ENCODE measurements at regions not wholly inside any gene's neighbourhood (a gene's known extent, or its start where the extent isn't known, plus 50 kb on each side); places are given as distances from the start of the nearest gene placed in this dataset.

DNA sequence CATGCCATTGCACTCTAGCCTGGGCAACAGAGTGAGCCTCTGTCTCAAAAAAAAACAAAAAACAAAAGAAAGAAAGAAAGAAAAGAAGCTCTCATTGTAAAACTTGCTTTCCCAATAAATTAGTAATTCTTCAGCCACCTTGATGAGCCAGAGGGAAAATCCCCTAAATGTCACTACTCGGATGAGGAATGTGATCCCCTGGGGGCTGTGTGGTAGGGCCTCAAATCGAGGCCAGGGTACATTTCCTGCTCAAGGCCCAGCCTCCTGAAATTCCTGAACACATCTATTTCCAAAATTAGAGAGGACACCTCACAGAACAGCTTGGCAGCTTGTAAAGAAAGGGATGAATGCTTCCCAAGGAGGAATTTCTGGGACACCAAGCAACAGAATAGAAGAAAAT lies 147.1 kb upstream of the SESN3 start:
- no peak for DNase-seq
- no peak overlapping the region for H3K4me3 ChIP-seq (replicated peaks in 1 of 3)

DNA sequence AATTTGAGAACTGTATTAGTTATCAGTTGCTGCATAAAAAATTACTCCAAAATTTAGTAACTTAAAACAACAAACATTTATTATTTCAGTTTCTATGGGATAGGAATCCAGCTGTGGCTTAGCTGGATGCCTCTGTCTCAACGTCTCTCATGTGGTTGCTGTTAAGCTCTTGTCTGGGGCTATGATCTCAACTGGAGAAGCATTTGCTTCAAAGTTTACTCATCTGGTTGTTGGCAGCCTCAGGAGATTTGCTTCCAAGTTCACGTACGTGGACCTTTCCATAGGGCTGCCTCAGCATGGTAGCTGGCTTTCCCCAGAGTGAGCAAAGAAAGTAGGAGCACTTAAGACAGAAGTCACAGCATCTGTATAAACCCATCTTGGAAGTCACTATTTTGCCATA lies 144.9 kb upstream of the SESN3 start:
- Histone ChIP-seq H3K36me3 (no peaks in the 10 kb centered on the region), H3K4me1 (no peaks in the 10 kb centered on the region), H3K9me3 (no peaks in the 10 kb centered on the region), H3K4me3 (replicated peaks in 1 of 3) (no peak overlapping the region), H3K27me3 (no peaks in the 10 kb centered on the region), H3K27ac (no peak overlapping the region)
- DNase-seq = no peak
- no peak for TF ChIP-seq POLR2A (IDR thresholded peaks at IDR 0.05)
- no peak for TF ChIP-seq CTCF (IDR thresholded peaks at IDR 0.05)
- intact Hi-C loops (cut with DNase I) = no loop called here
- WGBS, 2 donors = 66 to 72% methylated on average over 3 of the region's 3 CpGs

More for the DNA sequence above, 147.1 kb upstream of the SESN3 start:
- H3K27ac ChIP-seq = no peak overlapping the region
- TF ChIP-seq POLR2A (IDR thresholded peaks at IDR 0.05) = no peak
- TF ChIP-seq CTCF (IDR thresholded peaks at IDR 0.05) = no peak
- no peaks in the 10 kb centered on the region for H3K4me1 ChIP-seq
- WGBS, 2 donors = 57 to 76% methylated on average over 2 of the region's 2 CpGs
- no peaks in the 10 kb centered on the region for H3K9me3 ChIP-seq
- no peaks in the 10 kb centered on the region for H3K27me3 ChIP-seq
- H3K36me3 ChIP-seq = no peaks in the 10 kb centered on the region
- intact Hi-C loops (cut with DNase I) = no loop called here

GRCh38 chr11:95375451-95375850 lies 144.4 kb upstream of the SESN3 start:
- H3K27ac ChIP-seq = no peak overlapping the region
- no peaks in the 10 kb centered on the region for H3K36me3 ChIP-seq
- peaks cover 0 to under 1% of the 10 kb centered on the region in 2 donors for H3K4me1 ChIP-seq
- H3K9me3 ChIP-seq = no peaks in the 10 kb centered on the region
- no peak for DNase-seq
- intact Hi-C loops (cut with DNase I) = no loop called here
- TF ChIP-seq CTCF (IDR thresholded peaks at IDR 0.05) (no peak), POLR2A (IDR thresholded peaks at IDR 0.05) (no peak)
- H3K27me3 ChIP-seq = no peaks in the 10 kb centered on the region
- 88 to 93% methylated on average over 1 of the region's 1 CpG for WGBS, 2 donors
- H3K4me3 ChIP-seq (replicated peaks in 1 of 3) = no peak overlapping the region

- intact Hi-C loops (cut with DNase I) = no loop called here
- no peak overlapping the region for H3K27ac ChIP-seq
- no peaks in the 10 kb centered on the region for H3K9me3 ChIP-seq
- 86 to 87% methylated on average over 4 of the region's 4 CpGs for WGBS, 2 donors
- no peak for TF ChIP-seq CTCF (IDR thresholded peaks at IDR 0.05)
- no peak for TF ChIP-seq POLR2A (IDR thresholded peaks at IDR 0.05)
- no peak for DNase-seq
- peaks cover 0 to 2% of the 10 kb centered on the region in 2 donors for H3K4me1 ChIP-seq
- H3K4me3 ChIP-seq (replicated peaks in 1 of 3) = no peak overlapping the region
- no peaks in the 10 kb centered on the region for H3K27me3 ChIP-seq
- H3K36me3 ChIP-seq = no peaks in the 10 kb centered on the region
Observed at GRCh38 chr11:95374105-95374504, 143.1 kb upstream of the SESN3 start.

- TF ChIP-seq CTCF (IDR thresholded peaks at IDR 0.05) = no peak
- no peak for TF ChIP-seq POLR2A (IDR thresholded peaks at IDR 0.05)
- Histone ChIP-seq H3K27ac (no peak overlapping the region), H3K4me1 (peaks cover 0 to 2% of the 10 kb centered on the region in 2 donors), H3K9me3 (no peaks in the 10 kb centered on the region), H3K27me3 (no peaks in the 10 kb centered on the region), H3K4me3 (replicated peaks in 1 of 3) (no peak overlapping the region), H3K36me3 (no peaks in the 10 kb centered on the region)
- no peak for DNase-seq
- intact Hi-C loops (cut with DNase I) = no loop called here
- 89 to 94% methylated on average over 1 of the region's 1 CpG for WGBS, 2 donors
Observed at GRCh38 chr11:95373241-95373640, 142.2 kb upstream of the SESN3 start.
